ENCODE measurements at regions not wholly inside any gene's neighbourhood (a gene's known extent, or its start where the extent isn't known, plus 50 kb on each side); places are given as distances from the start of the nearest gene placed in this dataset.

GRCh38 chrX:40182615-40183014 is 84.9 kb upstream of the BCOR start:
- no peak for DNase-seq (ENCODE audit: low spot score)

- DNase-seq (ENCODE audit: low spot score) = no peak
Observed at GRCh38 chrX:40182095-40182494, 84.3 kb upstream of the BCOR start.

- DNase-seq (ENCODE audit: low spot score) = peak; percentile 2
Observed at GRCh38 chrX:40179283-40179682, 81.5 kb upstream of the BCOR start.

GRCh38 chrX:40177942-40178715 is 80.4 kb upstream of the BCOR start:
- DNase-seq (ENCODE audit: low spot score) = no peak

GRCh38 chrX:40177489-40177888 is 79.7 kb upstream of the BCOR start:
- DNase-seq (ENCODE audit: low spot score) = no peak

GRCh38 chrX:40177117-40177430 is 79.3 kb upstream of the BCOR start:
- DNase-seq (ENCODE audit: low spot score) = no peak

GRCh38 chrX:40176351-40177116 is 78.8 kb upstream of the BCOR start:
- peak; percentile 51 for DNase-seq (ENCODE audit: low spot score)

- DNase-seq (ENCODE audit: low spot score) = peak; percentile 83
Observed at GRCh38 chrX:40175511-40176350, 78.0 kb upstream of the BCOR start.

GRCh38 chrX:40174854-40175510 is 77.2 kb upstream of the BCOR start:
- no peak for DNase-seq (ENCODE audit: low spot score)

- DNase-seq (ENCODE audit: low spot score) = no peak
Observed at GRCh38 chrX:40174001-40174853, 76.5 kb upstream of the BCOR start.

GRCh38 chrX:40173143-40174000 is 75.6 kb upstream of the BCOR start:
- DNase-seq (ENCODE audit: low spot score) = no peak

GRCh38 chrX:40172401-40173142 is 74.8 kb upstream of the BCOR start:
- peak; percentile 70 for DNase-seq (ENCODE audit: low spot score)

- no peak for DNase-seq (ENCODE audit: low spot score)
Observed at GRCh38 chrX:40171513-40172400, 74.0 kb upstream of the BCOR start.

- DNase-seq (ENCODE audit: low spot score) = no peak
Observed at GRCh38 chrX:40170830-40171512, 73.2 kb upstream of the BCOR start.

- DNase-seq (ENCODE audit: low spot score) = no peak
Observed at GRCh38 chrX:40169193-40170101, 71.7 kb upstream of the BCOR start.

- no peak for DNase-seq (ENCODE audit: low spot score)
Observed at GRCh38 chrX:40168480-40169011, 70.8 kb upstream of the BCOR start.
